ENCODE measurements at regions not wholly inside any gene's neighbourhood (a gene's known extent, or its start where the extent isn't known, plus 50 kb on each side); places are given as distances from the start of the nearest gene placed in this dataset.

DNA sequence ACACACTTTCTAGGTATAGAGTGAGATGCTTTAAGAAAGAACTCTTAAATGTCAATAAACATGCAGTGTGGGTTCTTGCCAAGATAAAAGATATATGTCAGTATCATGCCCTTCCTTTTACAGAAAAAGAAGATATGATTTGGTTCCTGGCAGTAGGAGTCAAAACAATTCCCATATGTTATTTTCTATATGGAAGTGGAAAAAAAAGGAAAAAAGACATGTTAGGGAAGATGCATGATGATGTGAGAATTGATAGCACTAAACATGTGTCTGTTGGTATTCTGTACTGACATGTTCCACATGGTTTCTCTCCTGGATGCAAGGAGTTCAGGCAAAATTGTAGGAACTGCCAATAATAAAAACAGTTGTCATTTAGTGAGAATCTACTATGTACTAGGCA lies 318.8 kb upstream of the DACH1 start:
- Histone ChIP-seq H4K20me1 (ENCODE audit: insufficient read depth, low read length) (no peaks in the 10 kb centered on the region), H3K9me3 (ENCODE audit: low read length) (no peaks in the 10 kb centered on the region), H3F3A (ENCODE audit: insufficient read depth, low read length) (no peaks in the 10 kb centered on the region)

DNA sequence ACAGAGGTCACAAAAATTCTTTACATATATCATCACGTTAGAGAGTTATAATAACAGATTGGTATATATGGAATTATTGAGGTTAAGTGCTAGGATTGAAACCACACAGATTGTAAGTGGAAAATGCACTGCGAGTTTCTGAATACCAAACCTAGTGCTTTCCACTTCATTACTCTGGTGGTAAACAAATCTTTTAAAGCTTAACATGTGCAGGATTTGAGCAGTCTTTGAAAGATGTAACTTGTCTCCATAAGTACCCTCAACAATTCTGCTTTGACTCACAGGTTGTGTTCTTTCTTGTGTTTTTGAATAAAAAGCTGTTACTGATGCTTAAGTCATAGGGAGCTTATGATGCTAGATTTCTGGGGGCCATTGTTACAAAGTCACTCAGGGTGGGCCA lies 314.7 kb upstream of the DACH1 start:
- no peaks in the 10 kb centered on the region for H3K79me2 ChIP-seq (ENCODE audit: insufficient read depth, low read length)
- H3K9ac ChIP-seq (ENCODE audit: low read length): no peak overlapping the region
- H3K27me3 ChIP-seq (ENCODE audit: insufficient read depth, low read length): no peaks in the 10 kb centered on the region
- no peaks in the 10 kb centered on the region for H3K4me1 ChIP-seq (ENCODE audit: insufficient read depth, low read length, severe bottlenecking)
- H3K4me3 ChIP-seq (ENCODE audit: low read depth, low read length, poor library complexity, severe bottlenecking): no peak overlapping the region
- no peaks in the 10 kb centered on the region for H3K9me2 ChIP-seq (ENCODE audit: low read depth, low read length)
- no peaks in the 10 kb centered on the region for H3K36me3 ChIP-seq (ENCODE audit: insufficient read depth, low read length)
- H3F3A ChIP-seq (ENCODE audit: insufficient read depth, low read length): no peaks in the 10 kb centered on the region
- no peak overlapping the region for H3K27ac ChIP-seq (ENCODE audit: low read depth, low read length, poor library complexity, severe bottlenecking)
- H4K20me1 ChIP-seq (ENCODE audit: insufficient read depth, low read length): no peaks in the 10 kb centered on the region
- no peak overlapping the region for H2AFZ ChIP-seq (ENCODE audit: low read length)
- no peaks in the 10 kb centered on the region for H3K9me3 ChIP-seq (ENCODE audit: low read length)
- H3K4me2 ChIP-seq (ENCODE audit: low read length): no peak overlapping the region
- TF ChIP-seq, protein P1, sequence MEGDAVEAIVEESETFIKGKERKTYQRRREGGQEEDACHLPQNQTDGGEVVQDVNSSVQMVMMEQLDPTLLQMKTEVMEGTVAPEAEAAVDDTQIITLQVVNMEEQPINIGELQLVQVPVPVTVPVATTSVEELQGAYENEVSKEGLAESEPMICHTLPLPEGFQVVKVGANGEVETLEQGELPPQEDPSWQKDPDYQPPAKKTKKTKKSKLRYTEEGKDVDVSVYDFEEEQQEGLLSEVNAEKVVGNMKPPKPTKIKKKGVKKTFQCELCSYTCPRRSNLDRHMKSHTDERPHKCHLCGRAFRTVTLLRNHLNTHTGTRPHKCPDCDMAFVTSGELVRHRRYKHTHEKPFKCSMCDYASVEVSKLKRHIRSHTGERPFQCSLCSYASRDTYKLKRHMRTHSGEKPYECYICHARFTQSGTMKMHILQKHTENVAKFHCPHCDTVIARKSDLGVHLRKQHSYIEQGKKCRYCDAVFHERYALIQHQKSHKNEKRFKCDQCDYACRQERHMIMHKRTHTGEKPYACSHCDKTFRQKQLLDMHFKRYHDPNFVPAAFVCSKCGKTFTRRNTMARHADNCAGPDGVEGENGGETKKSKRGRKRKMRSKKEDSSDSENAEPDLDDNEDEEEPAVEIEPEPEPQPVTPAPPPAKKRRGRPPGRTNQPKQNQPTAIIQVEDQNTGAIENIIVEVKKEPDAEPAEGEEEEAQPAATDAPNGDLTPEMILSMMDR (IDR thresholded peaks at IDR 0.05; ENCODE audit: low read length): no peak
- TF ChIP-seq EZH2 (IDR thresholded peaks at IDR 0.05; ENCODE audit: borderline replicate concordance, low read length): no peak

More for the DNA sequence above, 318.8 kb upstream of the DACH1 start:
- no peaks in the 10 kb centered on the region for H3K9me2 ChIP-seq (ENCODE audit: low read depth, low read length)
- H3K27me3 ChIP-seq (ENCODE audit: insufficient read depth, low read length): no peaks in the 10 kb centered on the region
- no peak overlapping the region for H3K4me2 ChIP-seq (ENCODE audit: low read length)
- H2AFZ ChIP-seq (ENCODE audit: low read length): no peak overlapping the region
- H3K4me1 ChIP-seq (ENCODE audit: insufficient read depth, low read length, severe bottlenecking): no peaks in the 10 kb centered on the region
- H3K36me3 ChIP-seq (ENCODE audit: insufficient read depth, low read length): no peaks in the 10 kb centered on the region
- H3K4me3 ChIP-seq (ENCODE audit: low read depth, low read length, poor library complexity, severe bottlenecking): no peak overlapping the region
- H3K79me2 ChIP-seq (ENCODE audit: insufficient read depth, low read length): no peaks in the 10 kb centered on the region
- no peak overlapping the region for H3K9ac ChIP-seq (ENCODE audit: low read length)
- TF ChIP-seq, protein P1 (IDR thresholded peaks at IDR 0.05; ENCODE audit: low read length): no peak
- no peak for TF ChIP-seq EZH2 (IDR thresholded peaks at IDR 0.05; ENCODE audit: borderline replicate concordance, low read length)
- H3K27ac ChIP-seq (ENCODE audit: low read depth, low read length, poor library complexity, severe bottlenecking): no peak overlapping the region

DNA sequence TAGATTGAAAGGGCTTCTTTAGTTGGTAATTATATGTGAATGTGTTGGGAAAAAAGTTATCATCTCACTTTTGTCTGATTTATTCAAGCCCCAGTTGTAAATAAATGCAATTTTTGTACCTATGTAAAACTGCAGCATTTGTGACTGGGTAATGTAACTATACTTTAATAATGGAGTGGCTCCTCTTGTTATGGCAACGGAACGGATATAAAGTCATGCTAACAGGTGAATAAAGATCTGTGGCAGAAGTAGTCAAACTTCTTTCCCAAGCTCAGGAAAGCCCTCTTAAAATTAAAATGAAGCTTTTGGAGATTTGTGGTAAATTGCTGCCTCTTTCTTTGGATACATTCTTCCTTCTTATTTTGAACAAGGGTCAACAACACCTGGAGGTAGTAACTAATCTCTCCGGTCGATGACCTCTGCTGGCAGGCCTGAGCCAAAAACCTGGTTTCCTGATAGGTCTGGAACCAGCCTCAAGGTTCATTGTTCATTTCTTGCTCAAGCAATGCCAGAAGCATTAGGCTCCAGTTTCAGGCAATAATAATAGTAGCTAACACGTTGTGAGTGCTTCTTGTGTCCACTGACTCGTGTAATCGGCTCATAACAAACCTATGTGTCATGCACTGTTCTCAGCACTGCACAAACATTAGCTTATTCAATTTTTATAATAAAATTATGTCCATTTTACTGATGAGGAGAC lies 313.4 kb upstream of the DACH1 start:
- no peaks in the 10 kb centered on the region for H3K27me3 ChIP-seq (ENCODE audit: insufficient read depth, low read length)
- H3K9me2 ChIP-seq (ENCODE audit: low read depth, low read length): no peaks in the 10 kb centered on the region
- no peaks in the 10 kb centered on the region for H3K36me3 ChIP-seq (ENCODE audit: insufficient read depth, low read length)
- H3F3A ChIP-seq (ENCODE audit: insufficient read depth, low read length): no peaks in the 10 kb centered on the region
- no peaks in the 10 kb centered on the region for H3K4me1 ChIP-seq (ENCODE audit: insufficient read depth, low read length, severe bottlenecking)
- H3K4me2 ChIP-seq (ENCODE audit: low read length): no peak overlapping the region
- H2AFZ ChIP-seq (ENCODE audit: low read length): no peak overlapping the region
- no peaks in the 10 kb centered on the region for H4K20me1 ChIP-seq (ENCODE audit: insufficient read depth, low read length)
- H3K9ac ChIP-seq (ENCODE audit: low read length): no peak overlapping the region
- no peaks in the 10 kb centered on the region for H3K79me2 ChIP-seq (ENCODE audit: insufficient read depth, low read length)
- no peaks in the 10 kb centered on the region for H3K9me3 ChIP-seq (ENCODE audit: low read length)
- H3K27ac ChIP-seq (ENCODE audit: low read depth, low read length, poor library complexity, severe bottlenecking): no peak overlapping the region
- no peak overlapping the region for H3K4me3 ChIP-seq (ENCODE audit: low read depth, low read length, poor library complexity, severe bottlenecking)
- TF ChIP-seq, protein P1 (IDR thresholded peaks at IDR 0.05; ENCODE audit: low read length): no peak
- TF ChIP-seq EZH2 (IDR thresholded peaks at IDR 0.05; ENCODE audit: borderline replicate concordance, low read length): no peak

Measured in OCI-LY1 (cell line).